ENCODE measurements at regions not wholly inside any gene's neighbourhood (a gene's known extent, or its start where the extent isn't known, plus 50 kb on each side); places are given as distances from the start of the nearest gene placed in this dataset.

DNA sequence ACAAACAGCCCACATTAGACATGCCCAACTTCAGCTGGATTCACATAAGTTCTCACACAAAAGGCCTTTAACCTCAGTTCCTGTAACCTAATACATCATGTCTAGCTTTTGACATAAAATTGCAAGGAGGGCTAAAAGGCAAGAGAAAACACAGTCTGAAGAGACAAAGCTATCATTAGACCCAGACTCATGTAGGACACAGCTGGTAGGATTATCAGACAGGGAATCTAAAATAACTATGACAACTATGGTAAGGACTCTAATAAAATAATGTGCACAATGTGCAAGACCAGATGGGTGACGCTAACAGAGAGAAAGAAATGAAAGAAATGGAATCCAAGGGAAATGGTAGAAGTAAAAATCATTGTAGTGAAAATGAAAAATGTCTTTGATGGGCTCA lies 643.2 kb upstream of the RAB6C start:
- TF ChIP-seq, protein P1, sequence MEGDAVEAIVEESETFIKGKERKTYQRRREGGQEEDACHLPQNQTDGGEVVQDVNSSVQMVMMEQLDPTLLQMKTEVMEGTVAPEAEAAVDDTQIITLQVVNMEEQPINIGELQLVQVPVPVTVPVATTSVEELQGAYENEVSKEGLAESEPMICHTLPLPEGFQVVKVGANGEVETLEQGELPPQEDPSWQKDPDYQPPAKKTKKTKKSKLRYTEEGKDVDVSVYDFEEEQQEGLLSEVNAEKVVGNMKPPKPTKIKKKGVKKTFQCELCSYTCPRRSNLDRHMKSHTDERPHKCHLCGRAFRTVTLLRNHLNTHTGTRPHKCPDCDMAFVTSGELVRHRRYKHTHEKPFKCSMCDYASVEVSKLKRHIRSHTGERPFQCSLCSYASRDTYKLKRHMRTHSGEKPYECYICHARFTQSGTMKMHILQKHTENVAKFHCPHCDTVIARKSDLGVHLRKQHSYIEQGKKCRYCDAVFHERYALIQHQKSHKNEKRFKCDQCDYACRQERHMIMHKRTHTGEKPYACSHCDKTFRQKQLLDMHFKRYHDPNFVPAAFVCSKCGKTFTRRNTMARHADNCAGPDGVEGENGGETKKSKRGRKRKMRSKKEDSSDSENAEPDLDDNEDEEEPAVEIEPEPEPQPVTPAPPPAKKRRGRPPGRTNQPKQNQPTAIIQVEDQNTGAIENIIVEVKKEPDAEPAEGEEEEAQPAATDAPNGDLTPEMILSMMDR (IDR thresholded peaks at IDR 0.05): no peak
- TF ChIP-seq POLR2A (IDR thresholded peaks at IDR 0.05): no peak
